ENCODE measurements at regions not wholly inside any gene's neighbourhood (a gene's known extent, or its start where the extent isn't known, plus 50 kb on each side); places are given as distances from the start of the nearest gene placed in this dataset.

DNA sequence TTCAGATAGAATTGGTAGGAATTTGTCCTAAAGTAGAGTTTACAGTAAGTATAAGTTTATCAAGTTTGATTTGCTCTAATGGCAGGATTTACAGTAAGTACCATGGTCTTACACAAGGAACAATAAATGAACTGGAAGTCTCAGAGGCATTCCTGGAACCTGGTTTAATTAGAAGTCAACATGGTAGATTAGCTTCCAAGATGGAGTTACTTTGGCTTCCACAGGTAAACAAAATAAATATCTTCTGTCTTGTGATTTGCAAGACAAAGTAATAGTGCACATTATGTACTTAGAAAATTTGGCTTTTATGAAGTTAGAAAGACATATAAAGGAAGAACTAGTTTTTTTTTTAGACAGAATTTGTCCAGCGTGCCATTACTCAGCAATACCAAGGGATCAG, 190.7 kb downstream of the GLUD2 start:
- TF ChIP-seq CTCF (IDR thresholded peaks at IDR 0.05 in 8 of 11, conservative IDR thresholded peaks at IDR 0.05 in 3 of 11): no peak
- no peak for TF ChIP-seq POLR2AphosphoS5 (IDR thresholded peaks at IDR 0.05)
- no peak for TF ChIP-seq POLR2A (IDR thresholded peaks at IDR 0.05)

Data from spleen (tissue), 7 donors.